SU-DHL-6 (cell line): ENCODE measurements at regions not wholly inside any gene's neighbourhood (a gene's known extent, or its start where the extent isn't known, plus 50 kb on each side); places are given as distances from the start of the nearest gene placed in this dataset.

ENCODE experiments used
- CTCF ChIP-seq: fragments of 200-600 bp; sonication (generic); IDR thresholded peaks from one replicate; pipeline ENCODE4 v1.5.1; 2017; ENCODE audit warnings: antibody characterized with exemption, mild to moderate bottlenecking, low read length, moderate library complexity; ENCODE audit not compliant: insufficient read depth, poor library complexity, severe bottlenecking
- EZH2phosphoT487 ChIP-seq: fragments of 200-600 bp; sonication (generic), shearing (Covaris generic); conservative IDR thresholded peaks from 2 replicates; pipeline ENCODE4 v1.6.1; 2018; ENCODE audit warnings: mild to moderate bottlenecking, antibody characterized with exemption, low read length, moderate library complexity, mixed read lengths

GRCh38 chr2:109690457-109690821 is 76.3 kb downstream of the SOWAHC start:
- TF ChIP-seq CTCF, result no peak
- TF ChIP-seq EZH2phosphoT487, result no peak
